HUES6 (cell line): ENCODE measurements at regions not wholly inside any gene's neighbourhood (a gene's known extent, or its start where the extent isn't known, plus 50 kb on each side); places are given as distances from the start of the nearest gene placed in this dataset.
"Not testable (repeated sequence)": the region's sequence is repeated elsewhere in the genome, so short reads cannot be mapped to it uniquely, and the experiment has no call there.

Experiments used
- H3K27ac ChIP-seq: 2 replicates; pipeline ENCODE4 v1.7.0; 2013; ENCODE audit warnings: low read depth, mild to moderate bottlenecking, low read length, inconsistent platforms
- H3K27me3 ChIP-seq: 2 replicates; pipeline ENCODE4 v1.6.1; 2013; ENCODE audit warnings: low read length; ENCODE audit not compliant: control insufficient read depth, insufficient read depth
- H3K36me3 ChIP-seq: 2 replicates; pipeline ENCODE4 v1.6.1; 2013; ENCODE audit warnings: low read length; ENCODE audit not compliant: control insufficient read depth, insufficient read depth
- H3K4me1 ChIP-seq: 2 replicates; pipeline ENCODE4 v1.6.1; 2013; ENCODE audit warnings: low read length; ENCODE audit not compliant: control insufficient read depth, insufficient read depth
- H3K4me3 ChIP-seq: 2 replicates; pipeline ENCODE4 v1.5.1; 2013; ENCODE audit warnings: low read depth, low read length
- H3K9ac ChIP-seq: one replicate; pipeline ENCODE4 v1.6.1; 2013; ENCODE audit warnings: mild to moderate bottlenecking, low read length
- H3K9me3 ChIP-seq: 2 replicates; pipeline ENCODE4 v1.6.1; 2013; ENCODE audit warnings: low read depth, low read length; ENCODE audit not compliant: control insufficient read depth, insufficient read depth

GRCh38 chr3:94402126-94402525 is 339.3 kb downstream of the NSUN3 start:
- Histone ChIP-seq H3K9ac (no peak overlapping the region), H3K4me3 (no peak overlapping the region), H3K27me3 (no peaks in the 10 kb centered on the region), H3K36me3 (no peaks in the 10 kb centered on the region), H3K9me3 (no peaks in the 10 kb centered on the region), H3K27ac (no peak overlapping the region), H3K4me1 (no peaks in the 10 kb centered on the region)

GRCh38 chr3:94405258-94406035 is 342.6 kb downstream of the NSUN3 start:
- no peak overlapping the region for H3K27ac ChIP-seq
- no peaks in the 10 kb centered on the region for H3K4me1 ChIP-seq
- H3K27me3 ChIP-seq, result no peaks in the 10 kb centered on the region
- no peaks in the 10 kb centered on the region for H3K36me3 ChIP-seq
- H3K9ac ChIP-seq, result no peak overlapping the region
- H3K4me3 ChIP-seq, result no peak overlapping the region
- H3K9me3 ChIP-seq, result no peaks in the 10 kb centered on the region

GRCh38 chr3:94406595-94406994 is 343.7 kb downstream of the NSUN3 start:
- no peaks in the 10 kb centered on the region for H3K9me3 ChIP-seq
- no peaks in the 10 kb centered on the region for H3K4me1 ChIP-seq
- H3K27me3 ChIP-seq, result no peaks in the 10 kb centered on the region
- H3K4me3 ChIP-seq, result no peak overlapping the region
- no peaks in the 10 kb centered on the region for H3K36me3 ChIP-seq
- H3K27ac ChIP-seq, result no peak overlapping the region
- no peak overlapping the region for H3K9ac ChIP-seq

GRCh38 chr3:94412936-94413335 is 350.1 kb downstream of the NSUN3 start:
- H3K36me3 ChIP-seq, H3K9me3 ChIP-seq, H3K9ac ChIP-seq, H3K27me3 ChIP-seq, H3K4me3 ChIP-seq: not testable (repeated sequence)
- H3K4me1 ChIP-seq, result peaks cover 19% of the 10 kb centered on the region
- H3K27ac ChIP-seq, result peak overlapping the region; percentile 80

- Histone ChIP-seq H3K4me3 (no peak overlapping the region), H3K9me3 (peaks cover 2% of the 10 kb centered on the region; the same call in 1 of the 2 replicates), H3K27me3 (no peaks in the 10 kb centered on the region), H3K9ac (peak overlapping the region; percentile 23), H3K27ac (peak overlapping the region; percentile 80), H3K36me3 (no peaks in the 10 kb centered on the region), H3K4me1 (peaks cover 19% of the 10 kb centered on the region)
These were observed 350.7 kb downstream of the NSUN3 start for GRCh38 chr3:94413336-94414108.

- Histone ChIP-seq H3K9ac (no peak overlapping the region), H3K4me1 (peaks cover 19% of the 10 kb centered on the region), H3K27ac (peak overlapping the region; percentile 80; the same call in 1 of the 2 replicates), H3K36me3 (no peaks in the 10 kb centered on the region), H3K4me3 (no peak overlapping the region), H3K9me3 (peaks cover 2% of the 10 kb centered on the region; the same call in 1 of the 2 replicates), H3K27me3 (no peaks in the 10 kb centered on the region)
These were observed 351.6 kb downstream of the NSUN3 start for GRCh38 chr3:94414418-94414817.

- Histone ChIP-seq H3K27ac (no peak overlapping the region), H3K4me1 (peaks cover 19% of the 10 kb centered on the region), H3K9me3 (peaks cover 2% of the 10 kb centered on the region; the same call in 1 of the 2 replicates), H3K9ac (no peak overlapping the region), H3K36me3 (no peaks in the 10 kb centered on the region), H3K27me3 (no peaks in the 10 kb centered on the region), H3K4me3 (no peak overlapping the region)
These were observed 353.9 kb downstream of the NSUN3 start for GRCh38 chr3:94416768-94417167.

- H3K27me3 ChIP-seq, result no peaks in the 10 kb centered on the region
- H3K36me3 ChIP-seq, result no peaks in the 10 kb centered on the region
- H3K4me1 ChIP-seq, result peaks cover 12% of the 10 kb centered on the region
- no peak overlapping the region for H3K9ac ChIP-seq
- no peak overlapping the region for H3K27ac ChIP-seq
- no peak overlapping the region for H3K4me3 ChIP-seq
- peaks cover 2% of the 10 kb centered on the region; the same call in 1 of the 2 replicates for H3K9me3 ChIP-seq
These were observed 355.1 kb downstream of the NSUN3 start for GRCh38 chr3:94417963-94418455.

- H3K27ac ChIP-seq, result no peak overlapping the region
- no peaks in the 10 kb centered on the region for H3K27me3 ChIP-seq
- H3K36me3 ChIP-seq, result no peaks in the 10 kb centered on the region
- no peaks in the 10 kb centered on the region for H3K4me1 ChIP-seq
- peaks cover 5% of the 10 kb centered on the region for H3K9me3 ChIP-seq
- H3K9ac ChIP-seq, result no peak overlapping the region
- no peak overlapping the region for H3K4me3 ChIP-seq
These were observed 358.1 kb downstream of the NSUN3 start for GRCh38 chr3:94420931-94421330.

- Histone ChIP-seq H3K4me1 (no peaks in the 10 kb centered on the region), H3K36me3 (no peaks in the 10 kb centered on the region), H3K9me3 (peaks cover 15% of the 10 kb centered on the region), H3K27ac (no peak overlapping the region), H3K27me3 (no peaks in the 10 kb centered on the region), H3K4me3 (no peak overlapping the region), H3K9ac (no peak overlapping the region)
These were observed 360.7 kb downstream of the NSUN3 start for GRCh38 chr3:94423578-94423977.

- H3K4me3 ChIP-seq, result no peak overlapping the region
- H3K9me3 ChIP-seq, result peaks cover 15% of the 10 kb centered on the region
- no peak overlapping the region for H3K9ac ChIP-seq
- peaks cover 7% of the 10 kb centered on the region; the same call in 1 of the 2 replicates for H3K4me1 ChIP-seq
- no peak overlapping the region for H3K27ac ChIP-seq
- no peaks in the 10 kb centered on the region for H3K27me3 ChIP-seq
- no peaks in the 10 kb centered on the region for H3K36me3 ChIP-seq
These were observed 366.7 kb downstream of the NSUN3 start for GRCh38 chr3:94429517-94429916.
